NCI-H146 treated with DMSO at 0.1 percent for 48 hours (cell line): ENCODE measurements at regions not wholly inside any gene's neighbourhood (a gene's known extent, or its start where the extent isn't known, plus 50 kb on each side); places are given as distances from the start of the nearest gene placed in this dataset.
A peak's percentile ranks its signal among the peaks of the same experiment; 100 is the strongest.
"Not testable (repeated sequence)": the region's sequence is repeated elsewhere in the genome, so short reads cannot be mapped to it uniquely, and the experiment has no call there.

Experiments used
- DNase-seq: peaks from one replicate; lab custom pipeline; 2025; ENCODE audit not compliant: unreplicated experiment; lab: John Stamatoyannopoulos, UW

- DNase-seq, result no peak
These were observed 55.7 kb upstream of the RNPC3 start for GRCh38 chr1:103469801-103470200.

- no peak for DNase-seq
These were observed 58.4 kb upstream of the RNPC3 start for GRCh38 chr1:103467100-103467499.

- peak; percentile 8 for DNase-seq
These were observed 64.1 kb upstream of the RNPC3 start for GRCh38 chr1:103461161-103462105.

GRCh38 chr1:103460511-103460910 is 65.0 kb upstream of the RNPC3 start:
- DNase-seq, result no peak

- no peak for DNase-seq
These were observed 66.2 kb upstream of the RNPC3 start for GRCh38 chr1:103459346-103459745.

- DNase-seq, result no peak
These were observed 67.5 kb upstream of the RNPC3 start for GRCh38 chr1:103457886-103458455.

GRCh38 chr1:103448560-103448959 is 76.9 kb upstream of the RNPC3 start:
- DNase-seq, result no peak

- DNase-seq, result no peak
These were observed 78.0 kb upstream of the RNPC3 start for GRCh38 chr1:103447471-103447870.

- DNase-seq, result no peak
These were observed 84.2 kb upstream of the RNPC3 start for GRCh38 chr1:103441342-103441741.

GRCh38 chr1:103436568-103437100 is 88.9 kb upstream of the RNPC3 start:
- not testable (repeated sequence) for DNase-seq

- DNase-seq, result no peak
These were observed 90.1 kb upstream of the RNPC3 start for GRCh38 chr1:103435443-103435842.

GRCh38 chr1:103424650-103425049 is 100.8 kb upstream of the RNPC3 start:
- no peak for DNase-seq

GRCh38 chr1:103416681-103417286 is 108.7 kb upstream of the RNPC3 start:
- DNase-seq, result no peak

- DNase-seq, result no peak
These were observed 137.6 kb upstream of the RNPC3 start for GRCh38 chr1:103387898-103388297.

GRCh38 chr1:103373991-103374390 is 151.5 kb upstream of the RNPC3 start:
- DNase-seq, result no peak

GRCh38 chr1:103372866-103373265 is 152.6 kb upstream of the RNPC3 start:
- no peak for DNase-seq

GRCh38 chr1:103371234-103371633 is 154.3 kb upstream of the RNPC3 start:
- no peak for DNase-seq

GRCh38 chr1:103367186-103367585 is 158.3 kb upstream of the RNPC3 start:
- DNase-seq, result no peak

GRCh38 chr1:103365860-103366569 is 159.5 kb upstream of the RNPC3 start:
- DNase-seq, result no peak

- no peak for DNase-seq
These were observed 162.5 kb upstream of the RNPC3 start for GRCh38 chr1:103363008-103363365.

GRCh38 chr1:103362348-103363007 is 163.0 kb upstream of the RNPC3 start:
- DNase-seq, result no peak
